ENCODE measurements at regions not wholly inside any gene's neighbourhood (a gene's known extent, or its start where the extent isn't known, plus 50 kb on each side); places are given as distances from the start of the nearest gene placed in this dataset.

GRCh38 chr4:57320849-57321248 lies 210.7 kb upstream of the IGFBP7 start:
- TF ChIP-seq, protein P1, sequence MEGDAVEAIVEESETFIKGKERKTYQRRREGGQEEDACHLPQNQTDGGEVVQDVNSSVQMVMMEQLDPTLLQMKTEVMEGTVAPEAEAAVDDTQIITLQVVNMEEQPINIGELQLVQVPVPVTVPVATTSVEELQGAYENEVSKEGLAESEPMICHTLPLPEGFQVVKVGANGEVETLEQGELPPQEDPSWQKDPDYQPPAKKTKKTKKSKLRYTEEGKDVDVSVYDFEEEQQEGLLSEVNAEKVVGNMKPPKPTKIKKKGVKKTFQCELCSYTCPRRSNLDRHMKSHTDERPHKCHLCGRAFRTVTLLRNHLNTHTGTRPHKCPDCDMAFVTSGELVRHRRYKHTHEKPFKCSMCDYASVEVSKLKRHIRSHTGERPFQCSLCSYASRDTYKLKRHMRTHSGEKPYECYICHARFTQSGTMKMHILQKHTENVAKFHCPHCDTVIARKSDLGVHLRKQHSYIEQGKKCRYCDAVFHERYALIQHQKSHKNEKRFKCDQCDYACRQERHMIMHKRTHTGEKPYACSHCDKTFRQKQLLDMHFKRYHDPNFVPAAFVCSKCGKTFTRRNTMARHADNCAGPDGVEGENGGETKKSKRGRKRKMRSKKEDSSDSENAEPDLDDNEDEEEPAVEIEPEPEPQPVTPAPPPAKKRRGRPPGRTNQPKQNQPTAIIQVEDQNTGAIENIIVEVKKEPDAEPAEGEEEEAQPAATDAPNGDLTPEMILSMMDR (IDR thresholded peaks at IDR 0.05; ENCODE audit: low read length), result no peak
- TF ChIP-seq EZH2 (IDR thresholded peaks at IDR 0.05; ENCODE audit: borderline replicate concordance, low read length), result no peak

Data from OCI-LY1 (cell line).